LNCAP (cell line): ENCODE measurements at regions not wholly inside any gene's neighbourhood (a gene's known extent, or its start where the extent isn't known, plus 50 kb on each side); places are given as distances from the start of the nearest gene placed in this dataset.

Source experiments
- TF ChIP-seq, protein P1 (sequence below): fragments of 450-650 bp; IDR thresholded peaks from 2 replicates; pipeline ENCODE4 v1.5.1; 2017; ENCODE audit warnings: mild to moderate bottlenecking

DNA sequence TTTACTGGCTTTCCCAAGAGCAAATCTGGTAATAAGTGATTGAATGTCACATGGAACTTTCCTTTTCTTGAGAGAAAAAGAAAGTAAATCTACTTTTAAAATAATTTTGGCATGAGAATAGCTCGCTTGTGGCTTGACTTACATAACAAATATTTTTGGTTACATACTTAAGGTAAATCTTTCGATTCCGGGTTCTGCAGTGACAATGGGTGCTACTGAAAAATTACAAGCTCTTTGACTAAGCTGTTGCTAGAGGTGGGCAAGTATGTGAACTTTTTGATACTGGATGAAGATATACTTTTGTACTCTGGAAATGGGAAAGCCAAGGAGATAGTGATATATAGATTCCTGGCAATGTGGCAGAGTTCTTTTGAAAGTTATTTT is 51.9 kb upstream of the OTOL1 start:
- TF ChIP-seq, protein P1, sequence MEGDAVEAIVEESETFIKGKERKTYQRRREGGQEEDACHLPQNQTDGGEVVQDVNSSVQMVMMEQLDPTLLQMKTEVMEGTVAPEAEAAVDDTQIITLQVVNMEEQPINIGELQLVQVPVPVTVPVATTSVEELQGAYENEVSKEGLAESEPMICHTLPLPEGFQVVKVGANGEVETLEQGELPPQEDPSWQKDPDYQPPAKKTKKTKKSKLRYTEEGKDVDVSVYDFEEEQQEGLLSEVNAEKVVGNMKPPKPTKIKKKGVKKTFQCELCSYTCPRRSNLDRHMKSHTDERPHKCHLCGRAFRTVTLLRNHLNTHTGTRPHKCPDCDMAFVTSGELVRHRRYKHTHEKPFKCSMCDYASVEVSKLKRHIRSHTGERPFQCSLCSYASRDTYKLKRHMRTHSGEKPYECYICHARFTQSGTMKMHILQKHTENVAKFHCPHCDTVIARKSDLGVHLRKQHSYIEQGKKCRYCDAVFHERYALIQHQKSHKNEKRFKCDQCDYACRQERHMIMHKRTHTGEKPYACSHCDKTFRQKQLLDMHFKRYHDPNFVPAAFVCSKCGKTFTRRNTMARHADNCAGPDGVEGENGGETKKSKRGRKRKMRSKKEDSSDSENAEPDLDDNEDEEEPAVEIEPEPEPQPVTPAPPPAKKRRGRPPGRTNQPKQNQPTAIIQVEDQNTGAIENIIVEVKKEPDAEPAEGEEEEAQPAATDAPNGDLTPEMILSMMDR, result no peak

DNA sequence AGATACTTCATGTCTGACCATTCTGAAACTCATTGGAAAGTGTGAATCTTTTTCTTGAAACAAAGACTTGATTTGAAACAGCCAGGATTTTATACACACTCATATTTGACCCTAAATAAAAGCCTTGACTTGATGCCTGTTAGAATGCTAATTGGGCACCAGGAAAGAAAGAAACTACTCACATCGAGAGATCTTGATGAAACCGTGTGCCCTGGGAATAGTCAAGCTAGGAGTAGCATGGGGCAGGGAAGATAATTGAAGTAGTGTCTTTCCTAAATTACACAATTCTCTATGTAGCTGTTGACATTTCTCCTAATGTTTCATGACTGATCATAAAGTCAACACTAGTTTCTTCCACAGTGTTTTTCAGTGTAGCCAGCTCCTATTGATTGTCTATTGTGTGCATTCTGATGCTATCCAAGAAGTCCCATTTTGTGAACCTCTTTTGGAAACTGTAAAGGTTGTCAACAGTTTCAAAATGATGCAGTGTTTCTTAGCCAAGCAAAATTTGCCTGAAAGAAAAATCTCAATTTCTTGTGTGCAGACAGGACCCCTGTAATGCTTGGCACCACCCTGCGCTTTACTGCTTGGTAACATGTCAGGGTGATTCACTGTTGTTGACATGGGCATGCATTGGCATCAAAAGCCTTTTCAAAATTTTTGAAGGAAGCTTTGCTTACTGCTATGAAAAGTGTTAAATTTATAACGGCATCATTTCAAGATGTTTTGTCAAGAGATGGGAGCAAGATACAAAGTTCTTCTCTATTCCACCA is 52.5 kb upstream of the OTOL1 start:
- TF ChIP-seq, protein P1, result no peak

DNA sequence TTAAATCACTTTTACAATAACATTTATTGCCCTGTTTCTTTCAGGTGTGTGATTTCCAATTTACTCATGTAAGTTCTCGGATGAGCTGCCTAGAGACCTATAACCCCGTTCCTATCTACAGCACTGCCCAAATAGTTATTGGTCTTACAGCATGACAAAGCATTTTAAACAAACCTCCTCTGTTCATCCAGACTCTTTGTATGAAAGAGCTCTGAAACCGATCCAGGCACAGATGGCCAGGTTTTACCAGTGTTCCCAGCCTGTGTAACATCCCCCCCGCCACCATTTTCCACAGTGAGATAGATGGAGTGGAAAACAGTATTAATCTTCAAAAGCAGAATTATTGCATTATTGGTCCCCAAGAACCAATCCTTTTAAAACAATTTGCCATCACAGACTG is 59.0 kb upstream of the SPTSSB start:
- TF ChIP-seq, protein P1, result no peak

DNA sequence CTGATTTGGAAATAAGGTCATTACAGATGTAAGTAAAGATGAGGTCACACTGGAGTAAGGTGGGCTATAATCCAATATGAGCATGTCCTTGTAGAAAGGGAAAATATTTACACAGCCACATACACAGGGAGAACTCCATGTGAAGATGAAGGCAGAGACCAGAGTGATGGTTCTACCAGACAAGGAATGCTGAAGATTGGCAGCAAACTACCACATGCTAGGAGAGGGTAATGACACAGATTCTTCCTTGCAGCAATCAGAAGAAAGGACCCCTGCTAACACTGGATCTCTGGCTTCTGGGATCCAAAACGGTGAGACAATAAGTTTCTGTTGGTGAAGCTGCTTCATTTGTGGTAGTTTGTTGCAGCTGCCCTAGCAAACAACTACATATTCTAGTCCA is 56.0 kb upstream of the SPTSSB start:
- TF ChIP-seq, protein P1, result no peak

DNA sequence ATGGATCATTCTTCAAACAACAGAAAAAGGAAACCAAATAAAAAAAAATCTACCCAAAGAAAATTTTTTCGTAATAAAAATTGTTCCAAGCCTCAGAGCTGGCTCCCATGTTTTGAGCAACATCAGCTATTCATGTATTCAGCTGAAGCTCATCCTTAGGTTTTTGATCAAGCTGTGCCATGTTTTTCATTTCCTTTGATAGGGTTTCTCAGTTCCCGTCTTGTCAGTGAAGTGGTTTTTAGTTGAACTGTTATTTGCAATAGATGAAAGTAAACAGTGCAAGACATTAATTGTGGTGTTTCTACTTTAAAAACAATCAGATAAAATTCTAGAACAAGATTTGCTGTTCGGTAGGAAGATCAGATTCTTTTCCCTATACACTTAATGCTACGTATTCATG is 55.4 kb upstream of the SPTSSB start:
- TF ChIP-seq, protein P1, result no peak

DNA sequence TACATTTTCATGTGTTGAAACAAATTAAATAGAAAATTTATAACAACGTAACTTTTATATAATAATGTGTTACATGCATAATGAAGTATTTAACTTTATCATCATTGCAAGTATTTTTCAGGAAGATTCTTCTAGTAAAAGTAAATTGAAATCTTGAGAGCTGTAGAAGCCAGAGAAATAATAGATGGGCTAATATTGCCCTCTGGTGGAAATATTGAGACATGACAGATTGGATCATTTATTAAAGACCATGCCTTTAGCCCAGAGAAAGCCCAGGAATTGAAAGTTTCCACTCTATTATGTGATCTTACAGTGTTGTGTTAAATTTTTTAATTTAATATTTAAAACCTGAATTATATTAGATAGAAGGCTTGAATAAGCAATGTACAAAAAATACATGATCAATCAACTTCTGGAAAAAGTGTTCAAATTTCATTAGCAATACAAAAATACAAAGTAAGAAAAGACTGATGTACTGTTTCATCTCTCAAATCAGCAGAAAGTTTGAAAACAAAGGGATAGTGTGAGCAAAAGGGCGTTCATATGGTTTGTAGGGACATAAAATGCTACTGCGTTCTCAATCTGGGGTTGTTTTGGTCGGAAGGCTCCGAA is 52.7 kb upstream of the SPTSSB start:
- TF ChIP-seq, protein P1, result peak; percentile 69

DNA sequence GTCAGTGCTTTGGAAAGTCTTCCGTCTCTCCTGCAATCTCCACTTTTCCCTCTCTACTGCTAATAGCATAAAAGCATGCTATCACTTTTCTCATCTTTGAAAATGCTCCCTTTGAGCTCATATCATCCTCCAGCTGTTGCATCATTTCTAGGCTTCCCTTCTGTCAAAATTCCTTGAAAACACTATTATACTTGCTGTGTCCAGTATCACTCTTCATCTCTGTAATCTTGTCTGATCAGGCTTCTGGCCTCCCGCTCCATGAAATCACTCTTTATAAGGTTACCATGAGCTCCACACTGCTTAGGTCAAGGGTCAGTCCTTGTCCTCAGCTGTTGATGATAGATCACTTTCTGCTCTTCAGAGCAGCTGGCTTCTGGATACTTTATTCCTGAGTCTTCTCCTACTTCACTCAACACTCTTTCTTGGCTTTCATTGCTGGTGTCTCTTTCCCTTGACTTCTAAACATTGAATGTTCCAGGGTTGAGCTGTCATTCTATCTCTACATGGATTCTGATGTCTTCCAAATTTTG is 50.9 kb upstream of the SPTSSB start:
- TF ChIP-seq, protein P1, result no peak
